ENCODE measurements at regions not wholly inside any gene's neighbourhood (a gene's known extent, or its start where the extent isn't known, plus 50 kb on each side); places are given as distances from the start of the nearest gene placed in this dataset.

- ChIA-PET POLR2A (ENCODE audit: low non-redundant PET) (no interaction called here), CTCF (no interaction called here)
- no peak for TF ChIP-seq CTCF (conservative IDR thresholded peaks at IDR 0.05; ENCODE audit: low read depth)
- no peak for DNase-seq (ENCODE audit: low spot score)
- no peak overlapping the region for H3K27ac ChIP-seq
Observed at GRCh38 chr1:68780919-68781318, 284.0 kb upstream of the DEPDC1 start.

- TF ChIP-seq CTCF (conservative IDR thresholded peaks at IDR 0.05; ENCODE audit: low read depth), result no peak
- H3K27ac ChIP-seq, result no peak overlapping the region
- ChIA-PET CTCF (no interaction called here), POLR2A (ENCODE audit: low non-redundant PET) (no interaction called here)
- DNase-seq (ENCODE audit: low spot score), result no peak
Observed at GRCh38 chr1:68782890-68783289, 286.0 kb upstream of the DEPDC1 start.

DNA sequence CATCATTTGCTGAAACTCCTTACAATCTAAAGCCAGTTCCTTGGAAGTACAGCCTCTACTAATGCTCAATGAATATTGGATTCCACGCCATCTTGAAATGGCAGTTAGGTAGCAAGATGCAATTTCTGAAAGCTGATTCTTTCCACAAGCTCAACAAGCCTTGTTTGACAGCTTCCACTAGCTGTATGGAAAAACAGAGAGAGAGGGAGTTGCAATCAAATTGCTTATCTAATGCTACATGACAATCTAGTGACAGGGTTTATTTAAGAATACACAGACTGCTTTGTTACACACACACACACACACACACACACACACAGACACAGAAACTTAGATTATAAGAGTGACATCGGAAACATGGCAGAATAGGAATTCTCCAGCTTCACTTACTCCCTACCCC is 288.4 kb upstream of the DEPDC1 start:
- CTCF ChIA-PET, result interaction anchor here (0.5 kb wide), 1 partner anchor 255 kb away, joined by 4 read pairs; no protein-coding TSS in a partner anchor
- DNase-seq (ENCODE audit: low spot score), result no peak
- POLR2A ChIA-PET (ENCODE audit: low non-redundant PET), result interaction anchor here (0.7 kb wide), 1 partner anchor 31 kb away, joined by 4 read pairs; no protein-coding TSS in a partner anchor
- H3K27ac ChIP-seq, result no peak overlapping the region
- no peak for TF ChIP-seq CTCF (conservative IDR thresholded peaks at IDR 0.05; ENCODE audit: low read depth)

GRCh38 chr1:68788762-68789161 is 291.9 kb upstream of the DEPDC1 start:
- no peak for TF ChIP-seq CTCF (conservative IDR thresholded peaks at IDR 0.05; ENCODE audit: low read depth)

GRCh38 chr1:68791800-68792199 is 294.9 kb upstream of the DEPDC1 start:
- DNase-seq (ENCODE audit: low spot score), result no peak
- no peak overlapping the region for H3K27ac ChIP-seq
- POLR2A ChIA-PET (ENCODE audit: low non-redundant PET), result no interaction called here

More at GRCh38 chr1:68788762-68789161, 291.9 kb upstream of the DEPDC1 start:
- no peak for DNase-seq (ENCODE audit: low spot score)
- ChIA-PET CTCF (interaction anchor here (0.7 kb wide), 2 partner anchors 21 to 1210 kb away, joined by 5 read pairs; no protein-coding TSS in a partner anchor), POLR2A (ENCODE audit: low non-redundant PET) (no interaction called here)
- no peak overlapping the region for H3K27ac ChIP-seq

DNA sequence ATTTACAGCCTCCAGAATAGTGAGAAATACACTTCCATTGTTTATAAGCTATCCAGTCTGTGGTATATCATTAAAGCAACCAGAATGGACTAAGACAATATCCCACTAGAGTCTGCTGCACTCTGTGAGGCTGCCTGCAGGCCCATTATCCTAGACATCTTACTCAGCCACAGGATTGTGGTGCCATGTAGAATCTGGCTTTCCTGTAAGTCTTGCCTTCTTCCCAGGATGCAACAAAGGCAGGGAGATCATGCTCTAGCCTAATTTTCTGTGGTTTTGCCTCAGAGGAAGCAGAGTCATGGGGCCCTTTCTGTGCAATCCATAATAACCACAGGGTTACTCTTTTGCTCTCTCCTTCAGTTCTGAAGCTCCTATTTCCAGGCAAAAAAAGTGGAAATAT is 299.1 kb upstream of the DEPDC1 start:
- CTCF ChIA-PET, result interaction anchor here (0.8 kb wide), 1 partner anchor 115 kb away, joined by 3 read pairs; no protein-coding TSS in a partner anchor
- POLR2A ChIA-PET (ENCODE audit: low non-redundant PET), result no interaction called here
- H3K27ac ChIP-seq, result no peak overlapping the region
- DNase-seq (ENCODE audit: low spot score), result no peak
- no peak for TF ChIP-seq CTCF (conservative IDR thresholded peaks at IDR 0.05; ENCODE audit: low read depth)

More at GRCh38 chr1:68791800-68792199, 294.9 kb upstream of the DEPDC1 start:
- TF ChIP-seq CTCF (conservative IDR thresholded peaks at IDR 0.05; ENCODE audit: low read depth), result no peak
- CTCF ChIA-PET, result interaction anchor here (0.5 kb wide), 1 partner anchor 24 kb away, joined by 3 read pairs; no protein-coding TSS in a partner anchor

Data from RWPE1 (cell line).